ENCODE measurements at regions not wholly inside any gene's neighbourhood (a gene's known extent, or its start where the extent isn't known, plus 50 kb on each side); places are given as distances from the start of the nearest gene placed in this dataset.

DNA sequence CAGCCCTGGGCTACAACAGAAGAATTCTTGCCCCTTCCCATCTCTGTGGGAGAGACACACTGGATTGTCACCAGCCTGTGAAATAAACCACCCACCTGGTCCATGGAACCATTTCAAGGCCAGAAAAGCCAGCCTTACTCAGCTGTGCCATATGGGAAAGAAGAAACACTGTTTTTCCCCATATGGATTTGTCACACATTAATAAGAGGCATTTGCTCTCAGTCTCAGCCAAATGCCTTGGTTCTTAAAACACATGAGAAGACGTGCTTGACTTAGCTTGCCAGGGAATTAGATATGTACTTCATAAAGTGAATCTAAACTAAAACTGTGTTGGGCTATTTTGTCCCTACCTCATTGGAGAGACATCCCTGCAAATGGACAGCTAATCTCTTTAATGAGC lies 308.6 kb upstream of the TNP1 start:
- H3K27ac Mint-ChIP-seq = no peak overlapping the region
- H2AFZ ChIP-seq (ENCODE audit: insufficient read depth, low read depth, low read length, poor library complexity, severe bottlenecking) = no peak overlapping the region
- no peaks in the 10 kb centered on the region for H3K4me1 Mint-ChIP-seq
- no peaks in the 10 kb centered on the region for H3K36me3 ChIP-seq (replicated peaks in 1 of 2; ENCODE audit: control extremely low read depth in 1 of 2, control insufficient read depth in 1 of 2, extremely low read depth in 1 of 2, insufficient read depth in 2 of 2, low read length in 1 of 2)
- intact Hi-C loops (cut with micrococcal nuclease) = no loop called here
- DNase-seq = no peak
- ATAC-seq (ENCODE audit: low read depth) = no peak
- ChIA-PET POLR2A (no interaction called here), CTCF (no interaction called here)
- no peak overlapping the region for H3K9ac ChIP-seq (ENCODE audit: low read length)
- TF ChIP-seq, protein P1, sequence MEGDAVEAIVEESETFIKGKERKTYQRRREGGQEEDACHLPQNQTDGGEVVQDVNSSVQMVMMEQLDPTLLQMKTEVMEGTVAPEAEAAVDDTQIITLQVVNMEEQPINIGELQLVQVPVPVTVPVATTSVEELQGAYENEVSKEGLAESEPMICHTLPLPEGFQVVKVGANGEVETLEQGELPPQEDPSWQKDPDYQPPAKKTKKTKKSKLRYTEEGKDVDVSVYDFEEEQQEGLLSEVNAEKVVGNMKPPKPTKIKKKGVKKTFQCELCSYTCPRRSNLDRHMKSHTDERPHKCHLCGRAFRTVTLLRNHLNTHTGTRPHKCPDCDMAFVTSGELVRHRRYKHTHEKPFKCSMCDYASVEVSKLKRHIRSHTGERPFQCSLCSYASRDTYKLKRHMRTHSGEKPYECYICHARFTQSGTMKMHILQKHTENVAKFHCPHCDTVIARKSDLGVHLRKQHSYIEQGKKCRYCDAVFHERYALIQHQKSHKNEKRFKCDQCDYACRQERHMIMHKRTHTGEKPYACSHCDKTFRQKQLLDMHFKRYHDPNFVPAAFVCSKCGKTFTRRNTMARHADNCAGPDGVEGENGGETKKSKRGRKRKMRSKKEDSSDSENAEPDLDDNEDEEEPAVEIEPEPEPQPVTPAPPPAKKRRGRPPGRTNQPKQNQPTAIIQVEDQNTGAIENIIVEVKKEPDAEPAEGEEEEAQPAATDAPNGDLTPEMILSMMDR (IDR thresholded peaks at IDR 0.05) = no peak
- TF ChIP-seq EZH2 (IDR thresholded peaks at IDR 0.05; ENCODE audit: borderline replicate concordance, insufficient read depth, low read depth, low read length, poor library complexity, severe bottlenecking) = no peak
- no peak overlapping the region for H3K4me2 ChIP-seq (replicated peaks; ENCODE audit: low read depth, low read length, poor library complexity, severe bottlenecking)
- no peaks in the 10 kb centered on the region for H3K79me2 ChIP-seq (ENCODE audit: control insufficient read depth, insufficient read depth, low read length)
- H3K27me3 ChIP-seq (replicated peaks in 1 of 4; ENCODE audit: control extremely low read depth in 1 of 4, control insufficient read depth in 3 of 4, insufficient read depth in 4 of 4, low read length in 3 of 4) = peaks cover 0 to 9% (median 2%) of the 10 kb centered on the region in 4 experiments
- H3K9me3 Mint-ChIP-seq (ENCODE audit: insufficient read depth) = no peaks in the 10 kb centered on the region
- no peak overlapping the region for H3K4me3 ChIP-seq (ENCODE audit: control extremely low read depth in 1 of 5, extremely low read depth in 1 of 5, insufficient read depth in 1 of 5, low read depth in 2 of 5, low read length in 4 of 5)
- H3K27me3 Mint-ChIP-seq = peaks cover 30% of the 10 kb centered on the region
- no peak overlapping the region for H3K27ac ChIP-seq (ENCODE audit: low read length in 2 of 2)
- no peaks in the 10 kb centered on the region for H3K4me1 ChIP-seq (ENCODE audit: control insufficient read depth in 2 of 2, insufficient read depth in 2 of 2, low read length in 2 of 2)
- no peak overlapping the region for H3K4me3 Mint-ChIP-seq
- no peaks in the 10 kb centered on the region for H4K20me1 ChIP-seq (ENCODE audit: control insufficient read depth, insufficient read depth, low read length, poor library complexity, severe bottlenecking)
- no CpG with 5 or more reads among the region's 1 CpG for WGBS (ENCODE audit: insufficient coverage)
- H3K9me3 ChIP-seq (ENCODE audit: control extremely low read depth in 1 of 3, control insufficient read depth in 2 of 3, insufficient read depth in 1 of 3, low read length in 2 of 3) = peaks cover 0 to 1% (median 0%) of the 10 kb centered on the region in 3 donors

DNA sequence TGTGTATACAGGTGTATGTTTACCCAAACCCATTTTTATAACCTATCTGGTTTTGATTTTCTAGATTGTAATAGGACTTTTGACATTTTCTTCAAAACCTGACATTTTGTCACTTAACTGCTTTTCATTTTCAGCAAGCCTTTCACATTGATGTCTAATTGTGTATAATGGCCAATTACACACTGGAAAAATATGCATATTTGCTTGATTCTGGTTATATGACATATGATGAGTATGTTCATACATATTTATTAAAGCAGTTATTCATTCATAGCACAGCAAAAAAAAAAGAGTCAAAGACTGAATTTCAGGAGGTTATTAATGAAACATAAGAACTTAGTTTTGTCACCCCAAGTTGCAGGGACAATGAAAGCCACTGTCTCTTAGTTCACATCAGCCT lies 307.7 kb upstream of the TNP1 start:
- no peaks in the 10 kb centered on the region for H3K9me3 ChIP-seq (ENCODE audit: control extremely low read depth in 1 of 3, control insufficient read depth in 2 of 3, insufficient read depth in 1 of 3, low read length in 2 of 3)
- H3K27ac Mint-ChIP-seq = no peak overlapping the region
- DNase-seq (no peak), ATAC-seq (ENCODE audit: low read depth) (no peak)
- no peak for TF ChIP-seq EZH2 (IDR thresholded peaks at IDR 0.05; ENCODE audit: borderline replicate concordance, insufficient read depth, low read depth, low read length, poor library complexity, severe bottlenecking)
- TF ChIP-seq, protein P1 (IDR thresholded peaks at IDR 0.05) = no peak
- intact Hi-C loops (cut with micrococcal nuclease) = no loop called here
- no peak overlapping the region for H3K4me3 ChIP-seq (ENCODE audit: control extremely low read depth in 1 of 5, extremely low read depth in 1 of 5, insufficient read depth in 1 of 5, low read depth in 2 of 5, low read length in 4 of 5)
- no peak overlapping the region for H3K4me3 Mint-ChIP-seq
- H3K79me2 ChIP-seq (ENCODE audit: control insufficient read depth, insufficient read depth, low read length) = no peaks in the 10 kb centered on the region
- no peak overlapping the region for H2AFZ ChIP-seq (ENCODE audit: insufficient read depth, low read depth, low read length, poor library complexity, severe bottlenecking)
- H3K4me1 Mint-ChIP-seq = no peaks in the 10 kb centered on the region
- peaks cover 0 to 14% (median 2%) of the 10 kb centered on the region in 4 experiments for H3K27me3 ChIP-seq (replicated peaks in 1 of 4; ENCODE audit: control extremely low read depth in 1 of 4, control insufficient read depth in 3 of 4, insufficient read depth in 4 of 4, low read length in 3 of 4)
- H4K20me1 ChIP-seq (ENCODE audit: control insufficient read depth, insufficient read depth, low read length, poor library complexity, severe bottlenecking) = no peaks in the 10 kb centered on the region
- no peaks in the 10 kb centered on the region for H3K4me1 ChIP-seq (ENCODE audit: control insufficient read depth in 2 of 2, insufficient read depth in 2 of 2, low read length in 2 of 2)
- H3K9ac ChIP-seq (ENCODE audit: low read length) = no peak overlapping the region
- peaks cover 35% of the 10 kb centered on the region for H3K27me3 Mint-ChIP-seq
- no peaks in the 10 kb centered on the region for H3K9me3 Mint-ChIP-seq (ENCODE audit: insufficient read depth)
- CTCF ChIA-PET = no interaction called here
- POLR2A ChIA-PET = no interaction called here
- H3K27ac ChIP-seq (ENCODE audit: low read length in 2 of 2) = no peak overlapping the region
- H3K36me3 ChIP-seq (replicated peaks in 1 of 2; ENCODE audit: control extremely low read depth in 1 of 2, control insufficient read depth in 1 of 2, extremely low read depth in 1 of 2, insufficient read depth in 2 of 2, low read length in 1 of 2) = no peaks in the 10 kb centered on the region
- H3K4me2 ChIP-seq (replicated peaks; ENCODE audit: low read depth, low read length, poor library complexity, severe bottlenecking) = no peak overlapping the region
